DMS 273 (cell line): ENCODE measurements at regions not wholly inside any gene's neighbourhood (a gene's known extent, or its start where the extent isn't known, plus 50 kb on each side); places are given as distances from the start of the nearest gene placed in this dataset.

ENCODE experiments used
- DNase-seq: peaks from one replicate; lab custom pipeline; 2025; ENCODE audit not compliant: unreplicated experiment; lab: John Stamatoyannopoulos, UW

DNA sequence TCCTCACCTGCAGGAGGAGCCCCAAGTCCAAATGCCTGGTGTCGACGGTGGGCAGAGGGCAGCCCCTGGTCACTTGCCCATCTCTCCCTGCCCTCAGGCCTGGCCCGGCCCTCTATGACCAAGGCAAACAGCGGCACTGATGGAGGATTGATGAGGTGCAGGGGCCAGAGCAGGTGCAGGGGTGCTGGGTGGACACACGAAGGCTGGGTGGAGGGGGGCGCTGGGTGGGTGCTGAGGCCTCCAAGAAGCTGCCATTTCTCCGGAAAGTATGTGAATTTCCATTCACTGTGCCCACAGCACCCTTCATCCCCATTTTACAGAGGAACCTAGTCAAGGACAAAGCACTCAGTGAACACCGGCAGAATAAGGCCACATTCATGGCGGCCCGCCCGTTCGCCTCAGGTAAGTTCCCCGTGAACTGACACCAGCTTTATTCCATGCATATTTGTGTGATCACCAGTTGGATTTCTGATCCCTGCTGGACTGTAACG lies 143.8 kb upstream of the PPP1R26 start:
- no peak for DNase-seq

DNA sequence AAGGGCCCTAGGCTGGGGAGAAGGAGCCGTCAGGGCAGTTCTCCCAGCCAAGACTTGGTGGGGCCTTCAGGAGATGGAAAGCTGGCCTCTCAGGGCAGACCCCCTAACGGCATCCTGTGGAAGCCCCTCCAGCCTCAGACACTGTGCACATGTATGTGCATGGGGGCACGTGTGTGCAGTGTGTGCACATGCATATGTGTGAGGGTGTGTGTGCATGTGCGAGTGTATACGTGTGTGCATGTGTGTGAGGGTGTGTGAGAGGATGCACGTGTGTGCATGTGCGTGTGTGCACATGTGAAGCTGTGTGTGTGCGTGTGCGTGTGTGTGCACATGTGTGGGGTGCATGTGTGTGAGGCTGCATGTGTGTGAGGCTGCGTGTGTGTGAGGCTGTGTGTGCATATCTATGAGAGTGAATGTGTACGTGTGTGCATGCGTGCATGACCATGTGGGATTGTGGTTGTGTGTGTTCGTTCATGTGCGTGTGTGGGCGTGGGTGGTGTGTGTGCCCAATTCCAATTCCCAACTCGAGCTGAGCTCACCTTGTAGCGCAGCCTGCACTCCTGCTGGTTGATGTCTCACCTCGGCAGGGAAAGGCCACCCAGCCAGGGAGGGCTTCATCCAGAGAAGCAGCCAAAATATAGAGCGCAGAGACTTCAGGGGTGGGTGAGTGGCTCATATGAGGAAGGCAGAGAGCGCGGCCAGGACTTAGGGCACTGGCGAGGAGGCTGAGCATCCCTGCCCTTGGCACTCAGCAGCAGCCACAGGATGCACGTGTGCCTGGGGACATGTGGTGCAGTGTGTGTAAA lies 142.7 kb upstream of the PPP1R26 start:
- no peak for DNase-seq

DNA sequence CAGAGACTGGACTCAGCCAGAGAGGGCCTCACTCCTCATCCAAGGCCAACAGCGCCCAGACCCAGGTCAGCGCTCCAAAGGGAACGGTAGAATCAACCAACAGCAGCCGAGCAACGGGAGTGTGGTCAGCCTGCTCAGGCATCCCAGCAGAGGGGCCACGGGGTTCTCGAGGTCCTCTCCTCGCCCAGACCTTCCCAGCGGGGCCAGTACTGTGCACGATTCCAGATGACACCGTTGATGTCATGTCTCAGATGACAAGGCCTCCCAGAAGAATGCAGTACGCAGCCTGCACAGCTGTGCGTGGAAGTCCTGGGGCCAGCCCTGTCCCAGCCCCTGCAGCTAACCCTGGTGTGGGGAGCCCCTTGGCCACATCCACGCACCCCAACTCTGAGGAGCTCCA lies 141.0 kb upstream of the PPP1R26 start:
- DNase-seq, result no peak

DNA sequence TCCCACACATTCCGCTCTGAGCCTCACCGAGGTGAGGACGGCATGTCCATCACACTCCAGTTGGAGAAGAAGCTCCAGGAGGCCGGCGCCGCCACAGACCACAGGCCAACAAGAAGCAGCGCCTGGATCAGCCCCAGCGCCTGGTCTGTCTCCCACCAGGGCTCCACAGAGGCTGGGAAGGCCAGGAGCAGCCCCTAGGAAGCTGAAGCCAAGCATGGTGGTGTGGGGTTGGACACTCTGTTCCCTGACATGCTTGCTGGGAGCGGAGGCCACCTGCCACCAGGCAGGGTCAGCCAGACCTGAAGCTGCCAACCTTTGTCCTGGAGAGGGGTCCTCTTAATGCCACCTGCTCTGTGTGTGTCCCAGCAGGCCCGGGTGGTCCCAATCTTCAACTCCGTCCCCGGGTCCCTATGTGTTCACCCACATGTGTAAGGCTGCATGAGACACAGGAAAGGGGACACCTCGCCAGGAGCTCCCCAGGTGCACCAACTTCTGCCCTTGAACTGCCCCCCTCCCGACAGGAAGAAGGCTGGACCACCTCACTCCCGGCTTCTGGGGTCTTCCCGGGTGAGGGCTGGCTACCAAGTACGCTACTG lies 140.1 kb upstream of the PPP1R26 start:
- DNase-seq, result no peak

DNA sequence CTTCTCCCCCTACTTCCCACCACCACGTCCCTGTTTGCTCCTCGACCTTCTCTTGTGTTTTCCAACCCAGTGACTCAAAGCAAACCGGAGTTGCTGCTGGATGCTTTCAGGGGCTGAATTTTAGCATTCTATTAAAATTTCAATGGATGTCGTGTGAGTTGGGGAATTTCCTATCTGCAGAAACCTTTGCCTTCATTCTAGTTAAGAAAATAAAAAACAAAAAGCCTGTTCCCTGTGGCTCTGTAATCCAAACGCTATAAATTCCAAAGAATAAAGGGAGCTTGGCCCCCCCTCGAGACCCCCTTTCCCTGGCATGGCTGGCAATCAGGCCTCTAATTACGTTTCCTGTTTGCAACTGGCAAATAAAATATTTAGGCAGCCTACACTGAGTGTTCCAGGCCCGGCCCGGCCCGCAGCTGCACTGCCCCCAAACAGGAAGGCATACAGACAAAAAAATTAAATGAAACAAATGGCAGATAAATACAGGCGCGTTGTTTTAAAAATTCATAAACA lies 139.4 kb upstream of the PPP1R26 start:
- no peak for DNase-seq

DNA sequence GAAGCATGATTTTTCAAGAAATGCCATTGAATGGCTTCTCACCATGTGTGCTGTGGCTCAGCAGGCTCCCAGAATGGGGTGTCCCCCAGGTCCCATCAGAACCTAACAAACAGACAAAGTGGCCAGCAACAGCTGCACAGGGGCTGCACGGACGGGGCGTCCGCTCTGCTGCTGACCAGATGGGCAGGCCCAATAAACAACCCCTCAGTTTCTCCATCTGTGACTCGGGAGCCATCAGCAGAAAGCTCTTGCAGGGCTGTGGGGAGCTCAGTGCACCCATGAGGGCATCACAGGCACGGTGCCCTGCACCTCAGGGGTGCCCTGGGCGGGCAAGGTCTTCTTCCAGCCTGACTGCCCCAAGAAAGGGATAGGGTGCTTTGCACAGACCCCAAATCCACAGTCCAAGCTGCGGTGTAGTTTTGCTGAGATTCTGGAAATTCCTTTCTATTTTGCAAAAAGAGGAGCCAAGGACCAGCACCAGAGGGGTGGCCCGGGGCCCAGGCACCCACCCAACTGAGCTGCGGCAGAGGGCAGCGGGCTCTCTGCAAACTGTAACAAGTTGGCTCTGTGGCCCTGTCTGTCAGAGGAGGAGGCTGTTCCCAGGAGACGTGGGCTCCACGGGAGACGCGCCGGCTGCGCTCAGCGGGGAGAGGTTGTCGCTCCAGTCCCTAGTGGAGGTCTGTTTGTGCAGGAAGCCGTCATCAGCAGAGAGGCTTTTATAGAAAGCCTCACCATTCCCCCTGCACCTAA lies 138.7 kb upstream of the PPP1R26 start:
- no peak for DNase-seq

DNA sequence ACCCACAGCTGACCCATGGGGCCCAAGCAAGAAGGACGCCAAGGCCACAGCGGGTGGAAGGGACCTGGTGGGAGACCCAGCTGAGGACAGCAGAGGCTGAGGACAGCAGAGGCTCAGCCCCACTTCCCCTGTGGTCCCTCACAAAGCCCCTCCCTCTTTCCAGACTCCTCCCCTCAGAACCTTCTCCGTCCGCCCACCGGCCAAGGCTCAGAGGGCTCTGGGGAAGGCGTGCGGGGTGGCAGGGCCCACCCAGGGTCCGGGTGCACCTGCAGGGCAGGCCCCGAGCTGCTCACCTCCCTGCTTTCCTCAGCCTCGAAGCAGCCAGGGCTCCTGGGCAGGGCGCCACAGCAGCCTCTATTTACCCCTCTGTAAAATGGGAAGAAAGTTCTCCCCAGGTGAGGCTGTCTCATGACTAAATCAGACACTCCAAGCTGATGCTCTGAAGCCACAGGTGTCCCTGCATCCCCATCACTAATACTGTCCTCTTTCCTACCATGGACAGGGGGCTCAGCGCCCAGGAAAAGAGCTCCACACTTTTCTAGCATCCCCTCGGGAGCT lies 137.9 kb upstream of the PPP1R26 start:
- no peak for DNase-seq

DNA sequence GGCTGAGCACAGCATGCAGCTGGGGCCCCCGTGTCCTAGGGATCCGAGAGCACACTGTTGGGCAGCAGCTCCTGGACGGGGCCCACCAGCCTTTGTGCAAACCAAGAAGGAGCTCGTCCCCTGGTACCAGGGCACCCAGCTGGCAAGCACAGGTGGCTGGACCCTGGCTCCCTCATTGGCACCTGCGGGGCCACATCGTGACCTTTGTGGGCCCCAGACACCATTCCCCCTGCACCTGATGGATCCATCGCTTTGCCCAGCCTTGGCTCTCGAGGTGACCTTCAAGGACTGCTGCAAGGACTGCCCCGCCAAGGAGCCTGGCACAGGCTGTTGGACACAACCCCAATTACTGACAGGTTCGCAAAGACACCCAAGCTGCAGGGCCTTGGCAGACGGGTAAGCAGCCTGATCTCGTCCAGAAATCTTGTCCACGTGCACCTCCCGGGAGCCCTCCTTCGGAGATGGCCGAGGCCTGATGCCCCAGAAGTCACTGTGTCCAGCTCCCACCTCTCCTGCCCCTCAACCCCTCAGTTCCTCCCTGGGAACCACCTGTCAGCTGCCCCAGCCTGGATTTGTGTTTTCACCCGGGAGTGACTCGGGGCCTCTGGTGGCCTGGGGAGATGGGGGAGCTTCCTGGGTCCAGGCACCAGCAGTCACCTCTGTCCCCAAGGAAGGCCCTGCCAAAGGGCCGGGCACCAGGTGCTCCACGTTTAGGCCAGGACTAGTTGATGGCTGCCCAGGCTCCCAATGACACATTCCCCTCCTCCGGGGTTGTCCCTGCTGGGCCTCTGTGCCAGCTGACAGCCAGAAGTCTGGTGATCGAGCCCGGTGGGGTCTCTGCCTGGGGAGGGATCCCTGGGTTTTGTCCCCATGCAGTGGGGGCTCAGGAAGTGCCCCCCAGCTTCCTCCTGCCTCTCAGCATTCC lies 137.1 kb upstream of the PPP1R26 start:
- DNase-seq, result no peak

DNA sequence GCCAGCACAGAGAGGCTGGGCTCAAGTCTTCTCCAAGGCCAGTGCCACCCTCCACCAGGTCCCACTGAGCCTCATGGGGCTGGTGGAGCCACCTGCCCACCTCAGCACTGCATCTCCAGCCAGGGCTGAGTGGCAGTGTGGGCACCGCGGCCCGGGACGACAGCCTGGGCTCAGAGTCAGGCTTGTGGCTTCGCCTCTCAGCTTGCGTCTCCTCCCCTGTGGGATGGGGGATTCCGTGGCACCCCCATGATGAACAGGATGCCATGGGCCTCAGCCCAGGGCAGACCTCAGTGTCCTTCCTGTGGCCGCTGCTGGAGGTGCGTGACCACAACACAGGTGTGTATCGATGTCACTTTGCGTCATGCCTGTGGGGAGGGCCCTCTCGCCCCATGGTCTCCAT lies 136.4 kb upstream of the PPP1R26 start:
- DNase-seq, result no peak

DNA sequence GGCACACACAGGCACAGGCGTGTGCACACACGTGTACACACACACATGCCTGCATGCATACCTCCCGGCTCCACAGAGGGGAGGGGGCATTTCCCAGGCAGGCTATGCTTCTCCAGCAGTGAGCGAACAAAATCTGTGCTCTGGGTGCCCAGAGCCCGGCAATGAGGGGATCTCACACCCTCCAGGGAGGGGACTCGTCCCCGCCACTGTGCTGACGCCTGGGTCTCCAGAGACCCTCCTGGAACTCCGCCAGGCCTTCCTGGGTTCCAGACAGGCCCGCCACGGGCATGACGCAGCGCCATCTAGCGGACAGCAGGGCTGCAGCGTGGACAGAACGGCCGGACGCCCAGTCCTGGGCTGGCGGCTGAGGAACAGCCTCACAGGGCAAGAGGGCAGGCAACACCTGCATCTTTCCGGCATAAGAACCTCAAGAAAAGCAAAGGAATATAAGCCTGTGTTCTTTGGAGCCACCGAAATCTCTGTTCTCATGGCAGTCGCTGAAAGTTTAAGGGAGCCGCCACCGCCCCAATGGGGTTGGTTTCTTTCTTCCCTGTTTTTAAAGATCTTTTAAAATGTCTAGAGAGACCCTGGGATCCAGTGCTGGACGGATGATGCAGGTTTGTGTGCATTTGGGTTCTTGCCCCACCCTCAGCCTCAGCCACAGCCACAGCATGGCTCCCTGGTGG lies 135.6 kb upstream of the PPP1R26 start:
- peak; percentile 79 for DNase-seq

DNA sequence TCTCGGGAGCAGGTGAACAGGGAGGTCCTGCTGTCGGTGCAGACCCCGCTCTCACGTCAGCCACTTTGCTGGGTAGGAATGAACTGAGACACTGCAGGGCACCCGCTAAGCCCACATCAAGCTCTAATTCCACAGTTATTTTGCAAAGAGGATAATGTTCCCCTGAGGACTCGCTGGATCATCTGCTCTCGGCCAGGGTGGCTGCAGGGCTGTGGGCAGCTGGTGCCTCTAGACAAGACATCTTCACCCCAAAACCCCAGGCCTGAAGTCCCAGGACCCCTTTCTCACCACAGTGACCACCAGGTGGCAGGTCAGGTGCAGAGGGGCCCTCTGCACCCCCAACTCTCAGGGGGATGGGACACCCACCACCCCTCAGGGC lies 135.1 kb upstream of the PPP1R26 start:
- DNase-seq, result no peak

DNA sequence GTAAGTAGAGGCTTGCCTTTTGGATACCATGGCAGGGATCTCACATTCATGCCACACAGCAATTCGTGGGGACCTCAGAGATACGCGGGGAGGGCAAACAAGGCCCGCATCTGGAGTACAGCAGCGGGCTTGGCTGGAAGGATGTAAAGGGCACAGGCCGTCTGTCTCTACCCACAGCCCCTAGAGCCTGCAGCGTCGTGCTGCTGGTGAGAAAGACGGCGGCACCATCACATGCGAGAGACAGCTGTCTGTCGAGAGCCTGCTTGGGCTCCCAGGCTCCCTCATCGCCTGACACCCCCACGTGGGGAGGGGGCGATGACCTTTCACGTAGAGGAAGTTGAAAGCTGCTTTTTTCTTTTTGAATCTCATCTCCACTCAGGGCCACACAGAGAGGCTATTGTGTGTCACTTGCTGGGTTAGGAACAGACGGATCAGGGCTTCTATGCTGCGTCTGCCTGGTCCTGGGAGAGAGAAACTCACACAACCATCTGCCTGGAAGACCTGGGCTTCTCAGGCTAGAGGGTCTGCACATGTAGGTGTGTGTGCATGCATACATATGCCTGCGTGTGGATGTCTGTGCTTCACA lies 134.6 kb upstream of the PPP1R26 start:
- no peak for DNase-seq

DNA sequence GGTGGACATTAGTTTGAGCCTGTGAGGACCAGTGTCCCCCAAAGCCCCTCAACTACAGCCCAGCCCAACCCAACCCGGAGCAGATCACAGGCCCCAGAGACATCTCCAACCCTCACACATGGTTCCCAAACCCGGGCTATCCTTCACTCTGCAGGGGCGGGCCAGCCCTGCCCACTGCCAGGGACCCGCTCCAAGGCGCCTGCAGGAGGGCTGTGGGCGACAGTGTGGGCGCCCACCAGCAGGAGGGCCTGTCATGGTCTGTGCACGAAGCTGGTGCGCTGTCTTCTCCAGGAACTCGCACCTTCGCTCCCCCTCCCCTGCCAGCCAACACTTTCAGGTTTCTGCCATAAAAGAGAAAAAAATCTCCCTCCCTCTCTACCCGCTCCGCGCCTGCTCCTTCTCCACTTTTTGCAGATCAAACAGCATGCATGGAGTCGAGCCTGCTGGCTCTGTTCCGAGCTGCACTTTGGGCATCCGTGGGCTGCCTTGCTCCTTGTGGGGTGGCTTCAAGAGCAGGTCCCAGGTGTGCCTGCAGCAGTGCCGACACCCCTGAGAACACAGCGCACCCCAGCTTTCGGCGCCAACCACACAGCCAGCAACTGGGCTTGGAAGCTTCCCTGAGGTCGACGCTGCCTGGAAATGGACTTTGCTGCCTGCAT lies 133.7 kb upstream of the PPP1R26 start:
- no peak for DNase-seq

DNA sequence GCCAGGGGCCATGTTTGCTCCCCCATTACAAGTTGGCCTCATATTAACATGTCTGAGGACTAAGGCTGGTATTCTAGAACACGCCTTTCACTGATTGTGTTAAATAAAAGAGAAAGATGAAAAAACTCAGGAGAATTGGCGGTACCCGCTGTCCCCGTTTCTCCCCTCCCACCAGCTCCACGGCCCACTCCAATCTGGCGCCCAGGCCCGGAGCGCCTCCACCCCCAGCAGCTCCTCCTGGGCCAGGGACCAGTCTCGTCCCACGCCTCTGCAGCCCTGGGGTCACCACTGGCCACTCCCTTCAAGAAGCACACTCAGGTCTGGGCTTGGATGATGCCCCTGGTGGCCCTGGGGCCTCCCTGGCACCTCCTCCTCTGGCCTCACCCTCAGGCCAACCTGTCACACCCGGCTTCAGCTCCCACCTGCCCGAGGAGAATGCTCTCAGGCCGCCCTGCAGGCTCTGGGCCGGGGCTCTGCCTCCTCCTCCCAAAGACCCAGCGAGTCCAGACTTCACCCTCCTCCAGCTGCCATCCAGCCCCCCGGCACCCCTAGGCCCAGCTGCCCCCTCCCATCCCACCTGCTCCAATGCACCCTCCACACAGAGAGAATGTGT lies 133.0 kb upstream of the PPP1R26 start:
- DNase-seq, result no peak

DNA sequence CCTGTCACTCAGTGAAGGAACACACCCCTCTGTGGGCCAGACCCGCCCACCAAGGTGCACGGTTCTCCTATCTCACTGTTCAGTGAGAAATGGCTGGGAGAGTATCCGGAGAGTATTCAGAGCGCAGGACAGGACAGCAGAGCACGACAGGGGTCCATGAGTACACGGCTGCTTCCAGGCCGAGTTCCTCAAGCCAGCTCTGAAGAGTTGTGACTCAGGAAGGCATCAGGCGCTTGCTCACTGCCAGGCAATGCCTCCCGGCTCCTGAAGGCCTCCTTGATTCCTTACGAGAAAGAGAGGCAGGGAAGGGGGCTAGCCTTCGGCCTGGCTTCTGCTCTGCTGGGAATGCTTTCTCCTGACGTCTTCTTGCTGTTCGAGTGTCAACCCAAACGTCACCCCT lies 132.1 kb upstream of the PPP1R26 start:
- no peak for DNase-seq

DNA sequence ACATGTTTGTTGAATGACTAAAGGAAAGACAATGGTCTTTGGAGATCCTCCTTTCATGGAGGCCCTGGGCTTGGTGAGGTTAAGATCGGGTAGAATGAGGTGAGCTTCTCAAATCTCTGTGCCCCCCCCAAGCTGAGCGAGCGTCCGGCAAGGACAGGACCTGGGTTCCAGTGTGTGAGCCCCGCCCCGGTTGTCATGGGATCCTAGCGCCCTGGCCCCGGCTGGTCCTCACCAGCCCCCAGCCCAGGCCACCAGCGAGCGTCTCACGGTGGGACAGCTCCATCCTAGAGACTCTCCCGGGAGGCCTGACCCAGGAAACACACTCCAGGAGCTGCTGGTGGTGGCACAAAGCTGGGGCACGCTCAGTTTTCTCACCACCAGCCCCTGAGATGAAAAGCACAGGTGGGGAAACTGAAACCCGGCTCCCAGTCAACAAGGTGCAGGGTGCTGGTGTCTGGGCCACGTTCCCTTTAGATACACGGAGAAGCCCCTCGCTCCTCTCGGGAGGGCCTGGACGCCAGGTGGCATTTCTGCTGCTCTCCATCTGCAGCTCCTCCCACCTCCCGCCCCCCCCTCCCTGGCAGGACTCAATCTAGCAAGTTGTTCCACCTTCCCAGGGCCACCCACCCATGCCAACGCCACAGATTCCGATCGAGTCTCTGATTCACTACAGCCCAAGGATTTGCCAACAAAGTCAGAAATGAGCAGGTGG lies 131.3 kb upstream of the PPP1R26 start:
- no peak for DNase-seq

DNA sequence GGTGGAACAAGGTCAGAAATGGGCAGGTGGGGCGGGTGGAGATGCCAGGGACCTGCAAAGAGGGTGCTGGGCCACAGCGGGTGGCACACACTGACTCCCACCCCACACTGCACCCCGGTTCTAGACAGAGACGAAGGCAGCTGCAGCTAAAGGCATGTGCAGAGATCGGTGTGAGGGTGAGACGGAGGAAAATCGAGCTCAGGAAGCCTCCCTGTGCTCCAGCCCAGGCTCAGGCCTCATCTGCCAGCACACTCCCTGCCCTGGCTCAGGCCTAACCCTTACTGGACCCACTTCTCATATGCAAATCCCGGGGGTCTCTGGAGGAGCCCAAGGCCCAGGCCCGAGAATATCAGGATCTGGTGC lies 130.8 kb upstream of the PPP1R26 start:
- no peak for DNase-seq
